ENCODE measurements at regions not wholly inside any gene's neighbourhood (a gene's known extent, or its start where the extent isn't known, plus 50 kb on each side); places are given as distances from the start of the nearest gene placed in this dataset.

DNA sequence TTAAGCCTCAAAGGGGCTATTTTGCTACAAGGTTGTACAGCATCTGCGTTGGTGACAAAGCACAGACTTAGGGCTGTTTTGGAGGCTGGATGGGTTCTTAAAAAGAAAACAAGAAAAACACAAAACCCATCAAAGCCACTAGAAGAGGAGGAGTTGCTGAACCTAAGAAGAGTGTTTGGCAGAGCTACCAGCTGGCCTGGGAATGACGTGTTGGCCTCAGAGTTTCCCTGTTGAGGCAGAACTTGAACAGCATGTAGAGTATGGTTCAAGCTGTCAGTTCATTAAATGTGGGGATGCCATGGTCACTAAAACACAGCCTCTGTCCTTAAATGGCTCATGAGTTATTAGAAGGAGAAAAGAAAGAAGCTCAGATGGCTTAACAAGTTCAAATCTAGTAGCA, 162.5 kb downstream of the TTC32 start:
- 14% methylated on average over 2 of the region's 2 CpGs for WGBS (ENCODE audit: low lambda C conversion rate)

More for the DNA sequence above, 162.5 kb downstream of the TTC32 start:
- Histone ChIP-seq H3K27me3 (ENCODE audit: control insufficient read depth in 1 of 2, insufficient read depth in 2 of 2, low read length in 2 of 2) (peaks cover 0 to 24% of the 10 kb centered on the region in 2 experiments; a peak in 2 of 5 replicates), H2AFZ (ENCODE audit: low read length) (no peak overlapping the region), H3K4me3 (replicated peaks in 1 of 3; ENCODE audit: insufficient read depth in 1 of 3, low read depth in 2 of 3, low read length in 3 of 3) (no peak overlapping the region), H3K4me2 (ENCODE audit: low read depth, low read length) (no peak overlapping the region), H3K36me3 (replicated peaks in 1 of 2; ENCODE audit: control insufficient read depth in 1 of 2, insufficient read depth in 2 of 2, low read length in 2 of 2) (no peaks in the 10 kb centered on the region), H3K9me3 (ENCODE audit: low read length) (no peaks in the 10 kb centered on the region), H3K27ac (ENCODE audit: extremely low read length, insufficient read depth, low read length) (no peak overlapping the region), H3K79me2 (ENCODE audit: insufficient read depth, low read length) (no peaks in the 10 kb centered on the region), H4K20me1 (ENCODE audit: insufficient read depth, low read length) (no peaks in the 10 kb centered on the region), H3K9ac (ENCODE audit: insufficient read depth, low read depth, low read length) (no peak overlapping the region), H3K4me1 (ENCODE audit: insufficient read depth, low read length) (no peaks in the 10 kb centered on the region)
- POLR2A ChIA-PET = no interaction called here
- intact Hi-C loops (cut with micrococcal nuclease; ENCODE audit: unreplicated experiment) = no loop called here
- DNase-seq (ENCODE audit: low spot score) = no peak
- no peak for FAIRE-seq
- TF ChIP-seq NCOA1 (CRISPR knock-in tag; IDR thresholded peaks at IDR 0.05) (no peak), ZNF251 (CRISPR knock-in tag; IDR thresholded peaks at IDR 0.05) (no peak), ZFP36L2 (CRISPR knock-in tag; IDR thresholded peaks at IDR 0.05) (no peak), XRCC5 (optimal IDR thresholded peaks at IDR 0.05; ENCODE audit: low read length) (no peak), ZNF746 (CRISPR knock-in tag; IDR thresholded peaks at IDR 0.05) (no peak), AKAP8 (CRISPR knock-in tag; IDR thresholded peaks at IDR 0.05) (no peak), MXD4 (CRISPR knock-in tag; IDR thresholded peaks at IDR 0.05) (no peak)
- TF ChIP-seq, protein P1, sequence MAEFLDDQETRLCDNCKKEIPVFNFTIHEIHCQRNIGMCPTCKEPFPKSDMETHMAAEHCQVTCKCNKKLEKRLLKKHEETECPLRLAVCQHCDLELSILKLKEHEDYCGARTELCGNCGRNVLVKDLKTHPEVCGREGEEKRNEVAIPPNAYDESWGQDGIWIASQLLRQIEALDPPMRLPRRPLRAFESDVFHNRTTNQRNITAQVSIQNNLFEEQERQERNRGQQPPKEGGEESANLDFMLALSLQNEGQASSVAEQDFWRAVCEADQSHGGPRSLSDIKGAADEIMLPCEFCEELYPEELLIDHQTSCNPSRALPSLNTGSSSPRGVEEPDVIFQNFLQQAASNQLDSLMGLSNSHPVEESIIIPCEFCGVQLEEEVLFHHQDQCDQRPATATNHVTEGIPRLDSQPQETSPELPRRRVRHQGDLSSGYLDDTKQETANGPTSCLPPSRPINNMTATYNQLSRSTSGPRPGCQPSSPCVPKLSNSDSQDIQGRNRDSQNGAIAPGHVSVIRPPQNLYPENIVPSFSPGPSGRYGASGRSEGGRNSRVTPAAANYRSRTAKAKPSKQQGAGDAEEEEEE (CRISPR knock-in tag; IDR thresholded peaks at IDR 0.05; ENCODE audit: borderline replicate concordance) = no peak
- TF ChIP-seq, protein P2, sequence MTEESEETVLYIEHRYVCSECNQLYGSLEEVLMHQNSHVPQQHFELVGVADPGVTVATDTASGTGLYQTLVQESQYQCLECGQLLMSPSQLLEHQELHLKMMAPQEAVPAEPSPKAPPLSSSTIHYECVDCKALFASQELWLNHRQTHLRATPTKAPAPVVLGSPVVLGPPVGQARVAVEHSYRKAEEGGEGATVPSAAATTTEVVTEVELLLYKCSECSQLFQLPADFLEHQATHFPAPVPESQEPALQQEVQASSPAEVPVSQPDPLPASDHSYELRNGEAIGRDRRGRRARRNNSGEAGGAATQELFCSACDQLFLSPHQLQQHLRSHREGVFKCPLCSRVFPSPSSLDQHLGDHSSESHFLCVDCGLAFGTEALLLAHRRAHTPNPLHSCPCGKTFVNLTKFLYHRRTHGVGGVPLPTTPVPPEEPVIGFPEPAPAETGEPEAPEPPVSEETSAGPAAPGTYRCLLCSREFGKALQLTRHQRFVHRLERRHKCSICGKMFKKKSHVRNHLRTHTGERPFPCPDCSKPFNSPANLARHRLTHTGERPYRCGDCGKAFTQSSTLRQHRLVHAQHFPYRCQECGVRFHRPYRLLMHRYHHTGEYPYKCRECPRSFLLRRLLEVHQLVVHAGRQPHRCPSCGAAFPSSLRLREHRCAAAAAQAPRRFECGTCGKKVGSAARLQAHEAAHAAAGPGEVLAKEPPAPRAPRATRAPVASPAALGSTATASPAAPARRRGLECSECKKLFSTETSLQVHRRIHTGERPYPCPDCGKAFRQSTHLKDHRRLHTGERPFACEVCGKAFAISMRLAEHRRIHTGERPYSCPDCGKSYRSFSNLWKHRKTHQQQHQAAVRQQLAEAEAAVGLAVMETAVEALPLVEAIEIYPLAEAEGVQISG (CRISPR knock-in tag; IDR thresholded peaks at IDR 0.05) = no peak
- TF ChIP-seq, protein P3, sequence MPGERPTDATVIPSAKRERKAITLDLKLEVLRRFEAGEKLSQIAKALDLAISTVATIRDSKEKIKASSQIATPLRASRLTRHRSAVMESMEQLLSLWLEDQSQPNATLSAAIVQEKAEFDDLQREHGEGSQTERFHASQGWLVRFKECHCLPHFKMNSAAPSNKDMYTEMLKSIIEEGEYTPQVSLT (CRISPR knock-in tag; IDR thresholded peaks at IDR 0.05; ENCODE audit: borderline replicate concordance, low read depth) = no peak
- in situ Hi-C loops (cut with HindIII; ENCODE audit: extremely low pct_ligation_motif_present, low pct_unique_long_range_greater_than_20kb) = no loop called here
- no peak for ATAC-seq
- BruUV-seq (replicated peaks) = no TSS peak
- CTCF ChIA-PET (ENCODE audit: low intra/inter-chr PET ratio, low total read pairs) = no interaction called here

All from HepG2 (cell line).